HG03175 (cell line): ENCODE measurements at regions not wholly inside any gene's neighbourhood (a gene's known extent, or its start where the extent isn't known, plus 50 kb on each side); places are given as distances from the start of the nearest gene placed in this dataset.
"Not testable (repeated sequence)": the region's sequence is repeated elsewhere in the genome, so short reads cannot be mapped to it uniquely, and the experiment has no call there.

ENCODE experiments used
- ATAC-seq: cut with Tn5 transposase; IDR thresholded peaks from one replicate; pipeline ENCODE4 v1.9.1; 2021; ENCODE audit warnings: mild to moderate bottlenecking, moderate library complexity; ENCODE audit not compliant: unreplicated experiment

- no peak for ATAC-seq
Measured at GRCh38 chr7:92924800-92925199, 88.4 kb upstream of the CDK6 start.

GRCh38 chr7:92917230-92917629, 80.9 kb upstream of the CDK6 start:
- no peak for ATAC-seq

- ATAC-seq: no peak
Measured at GRCh38 chr7:92916770-92917224, 80.4 kb upstream of the CDK6 start.

GRCh38 chr7:92915348-92915747, 79.0 kb upstream of the CDK6 start:
- no peak for ATAC-seq

- ATAC-seq: no peak
Measured at GRCh38 chr7:92914645-92915044, 78.3 kb upstream of the CDK6 start.

- ATAC-seq: no peak
Measured at GRCh38 chr7:92913849-92914248, 77.5 kb upstream of the CDK6 start.

GRCh38 chr7:92910976-92911375, 74.6 kb upstream of the CDK6 start:
- no peak for ATAC-seq

- ATAC-seq: no peak
Measured at GRCh38 chr7:92909686-92910475, 73.5 kb upstream of the CDK6 start.

- peak; percentile 99 for ATAC-seq
Measured at GRCh38 chr7:92904244-92905131, 68.1 kb upstream of the CDK6 start.

- no peak for ATAC-seq
Measured at GRCh38 chr7:92898798-92899197, 62.4 kb upstream of the CDK6 start.

GRCh38 chr7:92894857-92895256, 58.5 kb upstream of the CDK6 start:
- not testable (repeated sequence) for ATAC-seq

- no peak for ATAC-seq
Measured at GRCh38 chr7:92889081-92889480, 52.7 kb upstream of the CDK6 start.
